ENCODE measurements at regions not wholly inside any gene's neighbourhood (a gene's known extent, or its start where the extent isn't known, plus 50 kb on each side); places are given as distances from the start of the nearest gene placed in this dataset.

GRCh38 chr3:5430701-5431100 is 243.2 kb downstream of the EDEM1 start:
- intact Hi-C loops (cut with micrococcal nuclease): no loop called here
- Histone ChIP-seq H3K36me3 (no peaks in the 10 kb centered on the region), H3K9me3 (replicated peaks) (no peaks in the 10 kb centered on the region), H3K27me3 (ENCODE audit: low read depth) (peaks cover 16% of the 10 kb centered on the region), H3K4me1 (no peaks in the 10 kb centered on the region), H3K4me3 (no peak overlapping the region), H3K27ac (replicated peaks) (no peak overlapping the region)
- TF ChIP-seq CTCF (IDR thresholded peaks at IDR 0.05; ENCODE audit: borderline replicate concordance): no peak
- no peak for DNase-seq

GRCh38 chr3:5431146-5431545 is 243.6 kb downstream of the EDEM1 start:
- no peak overlapping the region for H3K27ac ChIP-seq (replicated peaks)
- H3K27me3 ChIP-seq (ENCODE audit: low read depth): peaks cover 20% of the 10 kb centered on the region
- H3K4me3 ChIP-seq: no peak overlapping the region
- no peaks in the 10 kb centered on the region for H3K9me3 ChIP-seq (replicated peaks)
- no peak for TF ChIP-seq CTCF (IDR thresholded peaks at IDR 0.05; ENCODE audit: borderline replicate concordance)
- no peaks in the 10 kb centered on the region for H3K4me1 ChIP-seq
- no peaks in the 10 kb centered on the region for H3K36me3 ChIP-seq
- DNase-seq: no peak
- intact Hi-C loops (cut with micrococcal nuclease): no loop called here

GRCh38 chr3:5431811-5432378 is 244.4 kb downstream of the EDEM1 start:
- peaks cover 19% of the 10 kb centered on the region for H3K27me3 ChIP-seq (ENCODE audit: low read depth)
- H3K9me3 ChIP-seq (replicated peaks): no peaks in the 10 kb centered on the region
- TF ChIP-seq CTCF (IDR thresholded peaks at IDR 0.05; ENCODE audit: borderline replicate concordance): no peak
- intact Hi-C loops (cut with micrococcal nuclease): no loop called here
- H3K36me3 ChIP-seq: no peaks in the 10 kb centered on the region
- DNase-seq: no peak
- no peak overlapping the region for H3K27ac ChIP-seq (replicated peaks)
- H3K4me1 ChIP-seq: no peaks in the 10 kb centered on the region
- H3K4me3 ChIP-seq: no peak overlapping the region

- Histone ChIP-seq H3K36me3 (no peaks in the 10 kb centered on the region), H3K27me3 (ENCODE audit: low read depth) (peaks cover 16% of the 10 kb centered on the region), H3K4me1 (no peaks in the 10 kb centered on the region), H3K9me3 (replicated peaks) (no peaks in the 10 kb centered on the region), H3K4me3 (no peak overlapping the region), H3K27ac (replicated peaks) (no peak overlapping the region)
- intact Hi-C loops (cut with micrococcal nuclease): no loop called here
- DNase-seq: no peak
- TF ChIP-seq CTCF (IDR thresholded peaks at IDR 0.05; ENCODE audit: borderline replicate concordance): no peak
These were observed 249.8 kb downstream of the EDEM1 start for GRCh38 chr3:5437296-5437782.

- intact Hi-C loops (cut with micrococcal nuclease): no loop called here
- Histone ChIP-seq H3K4me3 (no peak overlapping the region), H3K4me1 (no peaks in the 10 kb centered on the region), H3K9me3 (replicated peaks) (no peaks in the 10 kb centered on the region), H3K27me3 (ENCODE audit: low read depth) (peaks cover 16% of the 10 kb centered on the region), H3K27ac (replicated peaks) (no peak overlapping the region), H3K36me3 (no peaks in the 10 kb centered on the region)
- DNase-seq: no peak
- no peak for TF ChIP-seq CTCF (IDR thresholded peaks at IDR 0.05; ENCODE audit: borderline replicate concordance)
These were observed 250.3 kb downstream of the EDEM1 start for GRCh38 chr3:5437783-5438323.

All from left ventricle myocardium inferior (tissue), 1 donor.